Endothelial cell of umbilical vein (primary cell): ENCODE measurements at regions not wholly inside any gene's neighbourhood (a gene's known extent, or its start where the extent isn't known, plus 50 kb on each side); places are given as distances from the start of the nearest gene placed in this dataset.

Experiments
- BruUV-seq: library from RNA; stranded (reverse); fragments of 400-500 nt; replicated peaks from 2 replicates; lab custom pipeline; 2021; lab: Mats Ljungman, UMichigan
- CTCF ChIA-PET: fragments of 300-600, 350-600 bp; sonication (Branson Sonifier 250); formaldehyde crosslinking; loops from one replicate; lab custom pipeline; 2021; ENCODE audit warnings: antibody characterized with exemption, inconsistent platforms; lab: Charles Lee
- POLR2A ChIA-PET: fragments of 300-600, 350-600 bp; sonication (Branson Sonifier 250); formaldehyde crosslinking; loops from one replicate; lab custom pipeline; 2021; ENCODE audit warnings: antibody characterized with exemption, inconsistent platforms; lab: Charles Lee
- DNase-seq: peaks from one replicate; pipeline ENCODE4 v3.0.0-alpha.2; 2011; ENCODE audit warnings: low read depth, low spot score
- FAIRE-seq: peaks from 2 replicates; lab custom pipeline; 2011; peaks lifted over from hg19 to GRCh38; lab: Jason Lieb, UNC
- H2AFZ ChIP-seq: 2 replicates; pipeline ENCODE4 v1.6.0; 2012; ENCODE audit warnings: low read depth, low read length, control low read depth, inconsistent platforms
- H3K27ac ChIP-seq: 2 replicates; pipeline ENCODE4 v1.5.1; 2011; ENCODE audit warnings: low read depth, mild to moderate bottlenecking, control low read depth, low read length, moderate library complexity; ENCODE audit not compliant: insufficient read depth
- H3K27me3 ChIP-seq, 2 experiments: 2 replicates each; pipeline versions ENCODE4 v1.6.0 to v1.6.1; 2011; ENCODE audit warnings: low read length in 2 of 2, mixed read lengths in 1 of 2; ENCODE audit not compliant: control insufficient read depth in 2 of 2, insufficient read depth in 2 of 2
- H3K36me3 ChIP-seq, 2 experiments: 2 replicates in 1 of 2; 3 replicates in 1 of 2; pipeline ENCODE4 v1.5.1; 2011; ENCODE audit warnings: low read length in 2 of 2, mild to moderate bottlenecking in 1 of 2, moderate library complexity in 1 of 2; ENCODE audit not compliant: control insufficient read depth in 2 of 2, insufficient read depth in 2 of 2; ENCODE audit errors: extremely low read depth in 1 of 2
- H3K4me1 ChIP-seq: 3 replicates; pipeline ENCODE4 v1.5.1; 2011; ENCODE audit warnings: mild to moderate bottlenecking, low read length; ENCODE audit not compliant: control insufficient read depth, insufficient read depth; ENCODE audit errors: extremely low read depth
- H3K4me2 ChIP-seq: 2 replicates; pipeline ENCODE4 v1.6.1; 2011; ENCODE audit warnings: low read length, control low read depth, mixed read lengths; ENCODE audit not compliant: insufficient read depth
- H3K4me3 ChIP-seq, 3 experiments: fragments of 200-600 bp in 1 of 3; sonication (generic), shearing (Covaris generic) in 1 of 3; replicated peaks in 1 of 3; 2 replicates each; pipeline ENCODE4 v1.5.1; 2011 to 2016; ENCODE audit warnings: control low read depth in 3 of 3, low read length in 3 of 3, mild to moderate bottlenecking in 2 of 3, inconsistent platforms in 1 of 3, low read depth in 1 of 3, moderate library complexity in 1 of 3; ENCODE audit not compliant: insufficient read depth in 1 of 3
- H3K79me2 ChIP-seq: 2 replicates; pipeline ENCODE4 v1.6.0; 2012; ENCODE audit warnings: low read length, inconsistent platforms; ENCODE audit not compliant: control insufficient read depth, insufficient read depth
- H3K9ac ChIP-seq: replicated peaks from 2 replicates; pipeline ENCODE3; 2011; ENCODE audit warnings: low read length, control low read depth; ENCODE audit not compliant: insufficient read depth; ENCODE audit errors: extremely low read depth
- H3K9me1 ChIP-seq: replicated peaks from 3 replicates; pipeline ENCODE4 v1.6.0; 2011; ENCODE audit warnings: mild to moderate bottlenecking, low read length; ENCODE audit not compliant: control insufficient read depth, insufficient read depth; ENCODE audit errors: extremely low read depth
- H3K9me3 ChIP-seq: replicated peaks from 2 replicates; pipeline ENCODE4 v1.5.1; 2012; ENCODE audit warnings: low read length, inconsistent platforms; ENCODE audit not compliant: control insufficient read depth, insufficient read depth
- H4K20me1 ChIP-seq: replicated peaks from 2 replicates; pipeline ENCODE3; 2011; ENCODE audit warnings: mild to moderate bottlenecking, low read length; ENCODE audit not compliant: control insufficient read depth, insufficient read depth; ENCODE audit errors: extremely low read depth
- CTCF ChIP-seq, 2 donors: IDR thresholded peaks; 1 replicate in 1 of 2; 2 replicates in 1 of 2; pipeline ENCODE4 v1.5.1; 2011; ENCODE audit warnings: low read length in 2 of 2, mild to moderate bottlenecking in 2 of 2, moderate library complexity in 2 of 2, control low read depth in 1 of 2, inconsistent platforms in 1 of 2, low read depth in 1 of 2; ENCODE audit not compliant: insufficient read depth in 1 of 2; ENCODE audit errors: extremely low read depth in 1 of 2
- EZH2 ChIP-seq: IDR thresholded peaks from 2 replicates; pipeline ENCODE4 v1.6.1; 2012; ENCODE audit warnings: borderline replicate concordance, low read depth, mild to moderate bottlenecking, moderate library complexity, low read length, inconsistent platforms; ENCODE audit not compliant: severe bottlenecking
- FOS ChIP-seq: IDR thresholded peaks from 2 replicates; pipeline ENCODE4 v1.6.1; 2011; ENCODE audit warnings: mild to moderate bottlenecking, low read length, moderate library complexity, borderline replicate concordance; ENCODE audit not compliant: insufficient read depth
- GATA2 ChIP-seq: IDR thresholded peaks from 2 replicates; pipeline ENCODE4 v1.7.0; 2011; ENCODE audit warnings: low read depth, mild to moderate bottlenecking, moderate library complexity, mixed read lengths, low read length; ENCODE audit not compliant: insufficient read length, insufficient read depth
- JUN ChIP-seq: IDR thresholded peaks from 2 replicates; pipeline ENCODE4 v1.6.1; 2011; ENCODE audit warnings: borderline replicate concordance, low read depth; ENCODE audit not compliant: insufficient read length, insufficient read depth
- MAX ChIP-seq: IDR thresholded peaks from 2 replicates; pipeline ENCODE4 v1.6.1; 2011; ENCODE audit not compliant: insufficient read depth, insufficient read length
- MYC ChIP-seq: IDR thresholded peaks from one replicate; pipeline ENCODE4 v1.6.1; 2011; ENCODE audit warnings: mild to moderate bottlenecking, low read depth, low read length
- POLR2A ChIP-seq: IDR thresholded peaks from 2 replicates; pipeline ENCODE4 v1.6.1; 2012; ENCODE audit warnings: low read depth, mild to moderate bottlenecking, control low read depth, low read length
- POLR2AphosphoS5 ChIP-seq: IDR thresholded peaks from 2 replicates; pipeline ENCODE4 v1.6.1; 2012; ENCODE audit warnings: low read depth, mild to moderate bottlenecking, control low read depth, low read length, moderate library complexity; ENCODE audit not compliant: insufficient read depth
- dilution Hi-C: fragments of 300-500 bp; cut with MboI; formaldehyde crosslinking; loops from one replicate; pipeline ENCODE4 v1.15.0; 2019; ENCODE audit warnings: low sequenced_read_pairs; ENCODE audit not compliant: extremely low pct_ligation_motif_present
- intact Hi-C: fragments of 100-400 bp; cut with micrococcal nuclease; formaldehyde crosslinking; loops from one replicate; pipeline ENCODE4 v1.10.0; 2022

- no peak overlapping the region for H3K27ac ChIP-seq
- FAIRE-seq (no peak), DNase-seq (no peak)
- H3K79me2 ChIP-seq = no peaks in the 10 kb centered on the region
- peaks cover 7% of the 10 kb centered on the region for H3K4me1 ChIP-seq
- TF ChIP-seq POLR2A (no peak), GATA2 (no peak), POLR2AphosphoS5 (no peak), MYC (no peak), EZH2 (no peak), CTCF (IDR thresholded peaks at IDR 0.05; ENCODE audit: extremely low read depth in 1 of 2, insufficient read depth in 1 of 2, low read depth in 1 of 2, low read length in 2 of 2) (no peak), JUN (no peak), FOS (no peak), MAX (no peak)
- no peak overlapping the region for H2AFZ ChIP-seq
- CTCF ChIA-PET = interaction anchor here (0.9 to 1.7 kb wide), 4 partner anchors 37 to 163 kb away, joined by 3 to 5 read pairs (median 4); no protein-coding TSS in a partner anchor
- H3K9ac ChIP-seq = no peak overlapping the region
- dilution Hi-C loops (no loop called here), intact Hi-C loops (no loop called here)
- H3K4me2 ChIP-seq = no peak overlapping the region
- H3K4me3 ChIP-seq = no peak overlapping the region
- no peaks in the 10 kb centered on the region for H4K20me1 ChIP-seq
- H3K9me3 ChIP-seq = no peaks in the 10 kb centered on the region
- no peaks in the 10 kb centered on the region for H3K27me3 ChIP-seq
- POLR2A ChIA-PET = no interaction called here
- no peaks in the 10 kb centered on the region for H3K9me1 ChIP-seq
- no TSS peak for BruUV-seq
- H3K36me3 ChIP-seq = no peaks in the 10 kb centered on the region
Observed at GRCh38 chr3:56864918-56865524, 63.3 kb upstream of the ARHGEF3 start.
